Esophagus (tissue), 2 donors: ENCODE measurements at regions not wholly inside any gene's neighbourhood (a gene's known extent, or its start where the extent isn't known, plus 50 kb on each side); places are given as distances from the start of the nearest gene placed in this dataset.
"Not testable (repeated sequence)": the region's sequence is repeated elsewhere in the genome, so short reads cannot be mapped to it uniquely, and the experiment has no call there.

Experiments used
- H3K27ac ChIP-seq, 2 donors: one replicate each; pipeline ENCODE4 v1.5.1; 2013; ENCODE audit warnings: low read depth in 2 of 2, mild to moderate bottlenecking in 2 of 2, inconsistent platforms in 1 of 2, low read length in 1 of 2, moderate library complexity in 1 of 2
- H3K27me3 ChIP-seq, 2 donors: one replicate each; pipeline ENCODE4 v1.6.1; 2013; ENCODE audit warnings: low read length in 2 of 2, control low read depth in 1 of 2, mild to moderate bottlenecking in 1 of 2; ENCODE audit not compliant: insufficient read depth in 2 of 2, control insufficient read depth in 1 of 2
- H3K36me3 ChIP-seq, 2 donors: one replicate each; pipeline ENCODE4 v1.6.1; 2013; ENCODE audit warnings: low read length in 1 of 2; ENCODE audit not compliant: control insufficient read depth in 2 of 2, insufficient read depth in 2 of 2
- H3K4me1 ChIP-seq, 2 donors: one replicate each; pipeline ENCODE4 v1.6.1; 2013; ENCODE audit warnings: low read length in 1 of 2; ENCODE audit not compliant: control insufficient read depth in 2 of 2, insufficient read depth in 2 of 2
- H3K4me3 ChIP-seq, 2 donors: one replicate each; pipeline ENCODE4 v1.5.1; 2013; ENCODE audit warnings: low read length in 2 of 2, mild to moderate bottlenecking in 2 of 2, low read depth in 1 of 2, moderate library complexity in 1 of 2
- H3K9me3 ChIP-seq, 2 donors: one replicate each; pipeline ENCODE4 v1.6.1; 2013; ENCODE audit warnings: mild to moderate bottlenecking in 2 of 2, low read depth in 1 of 2, low read length in 1 of 2, moderate library complexity in 1 of 2; ENCODE audit not compliant: control insufficient read depth in 2 of 2, insufficient read depth in 1 of 2
- WGBS, 2 donors: extraction: QIAGEN DNeasy Blood & Tissue Kit; methylation state at CpG; one replicate each; pipeline ENCODE4 v1.1.7; 2013; 5-methylcytosine and 5-hydroxymethylcytosine counted together
- donor health status: healthy with polysubstance abuse.
- donor health status: Bipolar disorder and iron deficiency.

- Histone ChIP-seq H3K4me1 (no peaks in the 10 kb centered on the region), H3K4me3 (no peak overlapping the region), H3K27ac (no peak overlapping the region), H3K36me3 (no peaks in the 10 kb centered on the region), H3K9me3 (no peaks in the 10 kb centered on the region), H3K27me3 (no peaks in the 10 kb centered on the region)
- WGBS, 2 donors = 72 to 78% methylated on average over 2 of the region's 2 CpGs
Measured at GRCh38 chr6:119848696-119849095, 499.1 kb upstream of the MAN1A1 start.

GRCh38 chr6:119845161-119845560 lies 495.6 kb upstream of the MAN1A1 start:
- H3K27me3 ChIP-seq = no peaks in the 10 kb centered on the region
- no peaks in the 10 kb centered on the region for H3K36me3 ChIP-seq
- H3K4me3 ChIP-seq = no peak overlapping the region
- H3K9me3 ChIP-seq = no peaks in the 10 kb centered on the region
- peaks cover 0 to 3% of the 10 kb centered on the region in 2 donors for H3K4me1 ChIP-seq
- no peak overlapping the region for H3K27ac ChIP-seq
- 39 to 47% methylated on average over 1 of the region's 1 CpG for WGBS, 2 donors

GRCh38 chr6:119844387-119844786 lies 494.8 kb upstream of the MAN1A1 start:
- Histone ChIP-seq H3K36me3 (no peaks in the 10 kb centered on the region), H3K4me3 (no peak overlapping the region), H3K9me3 (no peaks in the 10 kb centered on the region), H3K27ac (no peak overlapping the region), H3K27me3 (no peaks in the 10 kb centered on the region), H3K4me1 (peaks cover 0 to 3% of the 10 kb centered on the region in 2 donors)
- 31 to 53% methylated on average over 2 of the region's 2 CpGs for WGBS, 2 donors

GRCh38 chr6:119842191-119842590 lies 492.6 kb upstream of the MAN1A1 start:
- Histone ChIP-seq H3K36me3 (no peaks in the 10 kb centered on the region), H3K27me3 (no peaks in the 10 kb centered on the region), H3K4me3 (no peak overlapping the region), H3K9me3 (no peaks in the 10 kb centered on the region), H3K4me1 (peaks cover 0 to 3% of the 10 kb centered on the region in 2 donors), H3K27ac (no peak overlapping the region)
- WGBS, 2 donors = 63 to 84% methylated on average over 3 of the region's 3 CpGs

- no peak overlapping the region for H3K4me3 ChIP-seq
- no peak overlapping the region for H3K27ac ChIP-seq
- no peaks in the 10 kb centered on the region for H3K36me3 ChIP-seq
- H3K4me1 ChIP-seq = peaks cover 0 to 3% of the 10 kb centered on the region in 2 donors
- no peaks in the 10 kb centered on the region for H3K9me3 ChIP-seq
- no peaks in the 10 kb centered on the region for H3K27me3 ChIP-seq
- 93 to 97% methylated on average over 2 of the region's 2 CpGs for WGBS, 2 donors
Measured at GRCh38 chr6:119838043-119838442, 488.5 kb upstream of the MAN1A1 start.

- peaks cover 0 to 3% of the 10 kb centered on the region in 2 donors for H3K4me1 ChIP-seq
- no peaks in the 10 kb centered on the region for H3K9me3 ChIP-seq
Measured at GRCh38 chr6:119834418-119834817, 484.9 kb upstream of the MAN1A1 start.

GRCh38 chr6:119832411-119832810 lies 482.9 kb upstream of the MAN1A1 start:
- H3K27ac ChIP-seq = no peak overlapping the region
- H3K27me3 ChIP-seq = no peaks in the 10 kb centered on the region
- no peaks in the 10 kb centered on the region for H3K9me3 ChIP-seq
- WGBS, 2 donors = 62 to 66% methylated on average over 1 of the region's 1 CpG
- no peak overlapping the region for H3K4me3 ChIP-seq
- H3K36me3 ChIP-seq = no peaks in the 10 kb centered on the region
- H3K4me1 ChIP-seq = peaks cover 0 to 3% of the 10 kb centered on the region in 2 donors

More at GRCh38 chr6:119834418-119834817, 484.9 kb upstream of the MAN1A1 start:
- H3K4me3 ChIP-seq = no peak overlapping the region
- H3K36me3 ChIP-seq = no peaks in the 10 kb centered on the region
- H3K27me3 ChIP-seq = no peaks in the 10 kb centered on the region
- H3K27ac ChIP-seq = no peak overlapping the region

- H3K27ac ChIP-seq = peak overlapping the region; percentile 73 to 97
Measured at GRCh38 chr6:119830494-119831295, 481.1 kb upstream of the MAN1A1 start.

GRCh38 chr6:119830069-119830468 lies 480.5 kb upstream of the MAN1A1 start:
- Histone ChIP-seq H3K4me3 (no peak overlapping the region), H3K4me1 (peaks cover 0 to 3% of the 10 kb centered on the region in 2 donors), H3K36me3 (no peaks in the 10 kb centered on the region), H3K9me3 (no peaks in the 10 kb centered on the region), H3K27me3 (no peaks in the 10 kb centered on the region), H3K27ac (peak overlapping the region; percentile 57 to 78)
- WGBS, 2 donors = 75 to 77% methylated on average over 1 of the region's 1 CpG

More at GRCh38 chr6:119830494-119831295, 481.1 kb upstream of the MAN1A1 start:
- Histone ChIP-seq H3K27me3 (no peaks in the 10 kb centered on the region), H3K9me3 (no peaks in the 10 kb centered on the region), H3K36me3 (no peaks in the 10 kb centered on the region), H3K4me1 (peaks cover 0 to 3% of the 10 kb centered on the region in 2 donors), H3K4me3 (no peak overlapping the region)
- WGBS, 2 donors = 48 to 73% methylated on average over 5 of the region's 5 CpGs

- H3K27me3 ChIP-seq, H3K27ac ChIP-seq, H3K4me3 ChIP-seq, H3K36me3 ChIP-seq, H3K4me1 ChIP-seq, H3K9me3 ChIP-seq: not testable (repeated sequence)
- 77 to 86% methylated on average over 4 of the region's 4 CpGs for WGBS, 2 donors
Measured at GRCh38 chr6:119829499-119829898, 479.9 kb upstream of the MAN1A1 start.
